Hepatocyte (in vitro differentiated cells): ENCODE measurements at regions not wholly inside any gene's neighbourhood (a gene's known extent, or its start where the extent isn't known, plus 50 kb on each side); places are given as distances from the start of the nearest gene placed in this dataset.

Experiments
- DNase-seq: peaks from one replicate; pipeline ENCODE4 v3.0.0-alpha.2; 2016; ENCODE audit warnings: low spot score
- H2AFZ ChIP-seq: fragments of 200-600 bp; sonication (generic); 2 replicates; pipeline ENCODE4 v1.6.0; 2016; ENCODE audit warnings: antibody characterized with exemption, mild to moderate bottlenecking
- H3K27ac ChIP-seq: fragments of 200-600 bp; sonication (generic); 2 replicates; pipeline ENCODE4 v1.5.1; 2016; ENCODE audit warnings: mild to moderate bottlenecking
- H3K27me3 ChIP-seq: fragments of 200-600 bp; sonication (generic); 2 replicates; pipeline ENCODE4 v1.6.1; 2016
- H3K36me3 ChIP-seq: fragments of 200-600 bp; sonication (generic); replicated peaks from 2 replicates; pipeline ENCODE4 v1.5.1; 2016; ENCODE audit warnings: low read depth; ENCODE audit not compliant: insufficient read depth
- H3K4me1 ChIP-seq: fragments of 200-600 bp; sonication (generic); 2 replicates; pipeline ENCODE4 v1.5.1; 2016; ENCODE audit warnings: mild to moderate bottlenecking, moderate library complexity; ENCODE audit not compliant: insufficient read depth
- H3K4me2 ChIP-seq: fragments of 200-600 bp; sonication (generic); 2 replicates; pipeline ENCODE4 v1.6.0; 2016
- H3K4me3 ChIP-seq: fragments of 200-600 bp; sonication (generic); 2 replicates; pipeline ENCODE4 v1.5.1; 2016; ENCODE audit warnings: mild to moderate bottlenecking
- H3K79me2 ChIP-seq: fragments of 200-600 bp; sonication (generic); 2 replicates; pipeline ENCODE4 v1.6.0; 2017; ENCODE audit warnings: mild to moderate bottlenecking
- H3K9me2 ChIP-seq: fragments of 200-600 bp; sonication (generic); replicated peaks from 2 replicates; pipeline ENCODE4 v1.6.0; 2017; ENCODE audit warnings: mild to moderate bottlenecking; ENCODE audit not compliant: insufficient read depth
- H3K9me3 ChIP-seq: fragments of 200-600 bp; sonication (generic); 2 replicates; pipeline ENCODE4 v1.5.1; 2016; ENCODE audit warnings: low read depth, mild to moderate bottlenecking
- H4K20me1 ChIP-seq: fragments of 200-600 bp; sonication (generic); 2 replicates; pipeline ENCODE4 v1.6.0; 2016; ENCODE audit warnings: mild to moderate bottlenecking; ENCODE audit not compliant: insufficient read depth, poor library complexity, severe bottlenecking
- EZH2 ChIP-seq: fragments of 200-600 bp; sonication (generic); IDR thresholded peaks from 2 replicates; pipeline ENCODE4 v1.6.1; 2016; ENCODE audit warnings: antibody characterized with exemption, mild to moderate bottlenecking, borderline replicate concordance
- EZH2phosphoT487 ChIP-seq: fragments of 200-600 bp; sonication (generic); IDR thresholded peaks from one replicate; pipeline ENCODE4 v1.6.1; 2018; ENCODE audit warnings: antibody characterized with exemption, mild to moderate bottlenecking, low read depth, moderate library complexity; ENCODE audit not compliant: unreplicated experiment, severe bottlenecking
- WGBS: methylation state at CpG from one replicate; pipeline ENCODE4 v1.1.6; 2016; ENCODE audit warnings: low lambda C conversion rate; ENCODE audit errors: missing lambda C conversion rate; 5-methylcytosine and 5-hydroxymethylcytosine counted together
- TF ChIP-seq, protein P1 (sequence below): fragments of 200-600 bp; sonication (generic); IDR thresholded peaks from 2 replicates; pipeline ENCODE4 v1.5.1; 2016; ENCODE audit warnings: antibody characterized with exemption, mild to moderate bottlenecking; ENCODE audit not compliant: poor library complexity

DNA sequence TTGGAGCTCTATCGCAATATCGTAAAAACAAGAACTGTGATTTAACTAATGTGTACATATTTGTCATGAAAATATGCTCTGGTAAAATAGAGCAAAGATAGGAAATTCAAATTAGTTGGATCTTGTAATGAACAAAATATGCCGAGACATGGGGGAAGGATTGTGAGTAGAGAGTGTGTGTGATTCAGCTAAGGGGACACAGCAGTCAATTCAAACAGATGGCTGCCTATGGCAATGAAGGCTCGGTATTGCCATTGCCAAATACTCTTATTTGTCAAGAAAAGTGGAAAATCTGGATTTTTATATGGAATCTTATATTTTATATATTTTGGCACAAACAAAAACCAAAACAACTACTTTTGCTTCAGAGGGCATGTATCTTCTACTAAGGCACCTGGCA lies 227.3 kb upstream of the BCHE start:
- no peaks in the 10 kb centered on the region for H3K36me3 ChIP-seq
- no peak overlapping the region for H3K27ac ChIP-seq
- no peak for DNase-seq
- no peaks in the 10 kb centered on the region for H3K27me3 ChIP-seq
- no peaks in the 10 kb centered on the region for H3K9me2 ChIP-seq
- H3K4me2 ChIP-seq = no peak overlapping the region
- no peaks in the 10 kb centered on the region for H3K4me1 ChIP-seq
- no peaks in the 10 kb centered on the region for H3K9me3 ChIP-seq
- H3K4me3 ChIP-seq = no peak overlapping the region
- no peak for TF ChIP-seq EZH2
- TF ChIP-seq, protein P1, sequence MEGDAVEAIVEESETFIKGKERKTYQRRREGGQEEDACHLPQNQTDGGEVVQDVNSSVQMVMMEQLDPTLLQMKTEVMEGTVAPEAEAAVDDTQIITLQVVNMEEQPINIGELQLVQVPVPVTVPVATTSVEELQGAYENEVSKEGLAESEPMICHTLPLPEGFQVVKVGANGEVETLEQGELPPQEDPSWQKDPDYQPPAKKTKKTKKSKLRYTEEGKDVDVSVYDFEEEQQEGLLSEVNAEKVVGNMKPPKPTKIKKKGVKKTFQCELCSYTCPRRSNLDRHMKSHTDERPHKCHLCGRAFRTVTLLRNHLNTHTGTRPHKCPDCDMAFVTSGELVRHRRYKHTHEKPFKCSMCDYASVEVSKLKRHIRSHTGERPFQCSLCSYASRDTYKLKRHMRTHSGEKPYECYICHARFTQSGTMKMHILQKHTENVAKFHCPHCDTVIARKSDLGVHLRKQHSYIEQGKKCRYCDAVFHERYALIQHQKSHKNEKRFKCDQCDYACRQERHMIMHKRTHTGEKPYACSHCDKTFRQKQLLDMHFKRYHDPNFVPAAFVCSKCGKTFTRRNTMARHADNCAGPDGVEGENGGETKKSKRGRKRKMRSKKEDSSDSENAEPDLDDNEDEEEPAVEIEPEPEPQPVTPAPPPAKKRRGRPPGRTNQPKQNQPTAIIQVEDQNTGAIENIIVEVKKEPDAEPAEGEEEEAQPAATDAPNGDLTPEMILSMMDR = no peak
- TF ChIP-seq EZH2phosphoT487 = no peak
- no peaks in the 10 kb centered on the region for H3K79me2 ChIP-seq
- 94% methylated on average over 4 of the region's 4 CpGs for WGBS
- H4K20me1 ChIP-seq = no peaks in the 10 kb centered on the region
- no peak overlapping the region for H2AFZ ChIP-seq

DNA sequence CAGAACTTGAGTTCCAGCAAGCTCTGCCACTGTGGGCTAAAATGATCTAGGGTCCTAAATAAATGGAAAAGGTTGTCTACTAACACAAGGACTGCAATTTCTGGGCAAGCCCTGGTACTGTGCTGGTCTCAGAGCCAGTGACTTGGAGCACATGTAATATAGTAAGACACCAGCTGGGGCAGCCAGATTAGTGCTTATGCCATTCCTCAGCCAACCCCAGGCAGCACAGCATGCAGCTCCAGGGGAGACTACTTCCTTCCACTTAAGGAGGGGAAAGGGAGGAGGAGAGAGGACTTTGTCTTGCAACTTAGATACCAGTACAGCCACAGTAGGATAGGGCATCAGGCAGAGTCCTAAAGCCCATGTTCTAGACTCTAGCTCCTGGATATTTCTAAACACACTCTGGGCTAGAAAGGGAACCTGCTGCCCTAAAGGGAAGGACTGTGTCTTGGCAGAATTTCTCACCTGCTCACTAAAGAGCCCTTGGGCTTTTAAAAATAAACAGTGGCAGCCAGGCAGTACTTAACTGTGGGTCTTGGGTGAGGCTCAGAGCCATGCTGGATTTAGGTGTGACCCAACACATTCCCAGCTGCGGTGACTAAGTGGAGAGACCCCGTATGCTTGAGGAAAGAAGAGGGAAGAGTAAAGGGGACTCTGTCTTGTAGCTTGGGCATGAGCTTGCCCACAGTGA lies 223.7 kb upstream of the BCHE start:
- no peak for TF ChIP-seq EZH2
- no peak for TF ChIP-seq EZH2phosphoT487
- TF ChIP-seq, protein P1 = no peak
- no peak for DNase-seq
- H2AFZ ChIP-seq = no peak overlapping the region
- H3K4me2 ChIP-seq = no peak overlapping the region
- H3K9me3 ChIP-seq = no peaks in the 10 kb centered on the region
- H3K27ac ChIP-seq = no peak overlapping the region
- H3K4me3 ChIP-seq = no peak overlapping the region
- WGBS = 85% methylated on average over 2 of the region's 2 CpGs
- no peaks in the 10 kb centered on the region for H3K9me2 ChIP-seq
- no peaks in the 10 kb centered on the region for H3K36me3 ChIP-seq
- H3K27me3 ChIP-seq = no peaks in the 10 kb centered on the region
- no peaks in the 10 kb centered on the region for H4K20me1 ChIP-seq
- H3K79me2 ChIP-seq = no peaks in the 10 kb centered on the region
- no peaks in the 10 kb centered on the region for H3K4me1 ChIP-seq

DNA sequence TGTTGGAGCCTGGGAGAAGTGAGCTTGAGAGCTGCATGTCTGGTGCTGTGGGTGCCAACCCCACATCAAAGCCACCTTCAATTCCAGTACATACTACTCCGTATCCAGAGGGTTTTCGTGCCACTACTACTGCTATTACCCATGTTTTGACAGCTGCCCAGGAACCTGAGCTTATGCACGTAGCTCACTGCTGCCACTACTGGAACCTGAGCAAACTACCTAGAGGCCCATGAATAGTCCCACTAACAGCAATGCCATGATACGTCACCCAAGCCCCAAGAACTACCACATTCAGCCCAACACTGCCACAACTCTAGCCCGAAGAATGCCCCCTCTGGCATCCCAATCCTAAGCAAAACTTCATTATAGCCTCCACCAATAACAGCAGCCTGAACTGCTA lies 215.2 kb upstream of the BCHE start:
- WGBS = 76% methylated on average over 5 of the region's 5 CpGs
- no peak for TF ChIP-seq EZH2
- TF ChIP-seq EZH2phosphoT487 = no peak
- TF ChIP-seq, protein P1 = no peak
- Histone ChIP-seq H3K4me3 (no peak overlapping the region), H2AFZ (no peak overlapping the region), H3K9me3 (no peaks in the 10 kb centered on the region), H3K9me2 (no peaks in the 10 kb centered on the region), H3K4me1 (no peaks in the 10 kb centered on the region), H3K79me2 (no peaks in the 10 kb centered on the region), H3K4me2 (no peak overlapping the region), H3K36me3 (no peaks in the 10 kb centered on the region), H3K27ac (no peak overlapping the region), H3K27me3 (no peaks in the 10 kb centered on the region), H4K20me1 (no peaks in the 10 kb centered on the region)
- no peak for DNase-seq
